IPS-NIHi7 (cell line): ENCODE measurements at regions not wholly inside any gene's neighbourhood (a gene's known extent, or its start where the extent isn't known, plus 50 kb on each side); places are given as distances from the start of the nearest gene placed in this dataset.

Experiments
- DNase-seq: peaks from one replicate; pipeline ENCODE4 v3.0.0; 2012; ENCODE audit warnings: mixed read lengths; ENCODE audit errors: extremely low spot score

DNA sequence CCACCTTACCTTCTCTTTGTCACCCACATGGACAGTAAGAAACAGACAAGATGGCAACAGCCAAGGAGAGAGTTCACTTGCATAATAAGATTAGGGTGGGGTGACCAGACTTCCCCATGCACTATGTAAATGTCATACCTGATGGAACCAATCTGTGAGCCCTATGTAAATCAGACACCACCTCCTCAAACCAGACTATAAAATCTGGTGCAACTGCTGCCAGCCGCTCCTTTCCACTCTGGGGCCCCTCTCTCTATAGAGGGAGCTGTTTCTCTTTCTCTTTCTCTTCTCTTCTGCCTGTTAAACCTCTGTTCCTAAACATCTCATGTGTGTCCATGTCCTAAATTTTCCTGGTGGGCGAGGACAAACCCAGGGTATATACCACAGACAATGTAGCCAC lies 405.5 kb upstream of the CNTN4 start:
- DNase-seq, result no peak

DNA sequence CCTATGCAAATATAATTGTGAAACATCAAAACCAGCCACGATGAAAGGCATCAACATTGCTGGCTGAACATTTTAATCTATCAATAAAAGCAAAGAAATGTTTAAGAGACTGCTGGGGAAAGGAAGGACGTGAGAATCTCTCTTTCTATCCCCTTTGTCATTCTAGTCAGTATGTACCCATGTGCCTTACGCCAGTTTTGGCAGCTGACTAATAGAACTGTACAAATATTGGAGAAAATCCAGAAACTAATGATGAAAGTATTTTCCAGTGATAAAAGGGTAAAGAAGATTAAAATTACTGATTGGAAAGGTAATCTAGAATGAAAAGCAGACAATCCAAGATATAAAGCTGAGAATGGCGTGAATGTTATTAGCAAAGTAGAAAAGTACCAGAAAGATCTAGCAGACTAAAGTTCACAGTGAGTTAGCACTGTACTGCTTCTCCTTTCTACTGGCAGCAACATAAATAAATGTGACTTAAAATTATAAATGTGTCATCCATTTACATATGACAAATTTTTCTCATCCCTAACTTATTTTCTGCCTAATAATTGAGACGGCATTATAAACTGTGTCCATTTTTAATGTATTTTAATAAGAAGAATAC lies 401.9 kb upstream of the CNTN4 start:
- no peak for DNase-seq

DNA sequence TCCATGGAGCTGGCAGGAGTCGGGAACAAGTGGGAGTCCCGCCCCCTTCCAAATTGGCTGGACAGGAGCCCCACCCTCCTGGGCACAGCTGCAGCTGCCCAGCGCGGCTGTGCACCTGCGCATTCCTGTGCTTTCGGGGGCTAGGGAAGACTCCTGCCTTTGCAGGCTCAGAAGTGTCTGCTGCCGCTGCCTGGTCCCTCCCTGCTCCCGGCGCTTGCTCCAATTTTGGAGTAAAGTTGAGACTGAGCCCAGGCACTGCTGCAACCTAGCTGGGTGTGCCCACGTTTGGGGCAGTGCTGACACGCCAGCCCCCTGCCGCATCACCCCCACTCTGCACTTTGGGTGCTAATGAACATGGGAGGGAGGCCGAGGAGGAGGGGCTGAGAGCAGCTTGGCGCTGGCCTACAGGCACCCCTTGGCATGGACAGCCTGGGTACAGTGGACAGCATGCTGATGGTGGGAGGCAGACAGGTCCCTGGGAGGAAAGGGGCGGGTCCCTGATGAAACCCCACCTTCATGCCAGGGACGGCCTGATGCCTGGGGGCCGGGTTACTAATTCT lies 399.2 kb upstream of the CNTN4 start:
- DNase-seq, result no peak

DNA sequence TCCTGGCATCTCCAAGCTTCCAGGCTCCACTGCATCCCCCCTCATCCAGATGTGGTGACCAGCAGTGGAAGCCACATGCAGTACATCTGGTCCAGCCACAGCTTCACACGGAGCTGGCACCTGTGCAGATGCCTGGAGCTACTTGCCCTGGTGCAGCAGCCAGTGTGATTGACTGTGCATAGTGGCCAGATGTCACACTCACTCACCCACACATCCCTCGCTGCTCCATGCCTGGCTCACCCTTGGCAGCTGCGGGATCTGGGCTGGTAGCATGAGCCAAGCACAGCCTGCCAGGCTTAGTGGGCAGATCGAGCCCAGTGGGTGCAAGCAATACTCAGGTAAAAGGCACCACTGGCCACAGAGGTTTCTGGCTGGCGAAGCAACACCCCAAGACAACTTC lies 398.0 kb upstream of the CNTN4 start:
- no peak for DNase-seq

DNA sequence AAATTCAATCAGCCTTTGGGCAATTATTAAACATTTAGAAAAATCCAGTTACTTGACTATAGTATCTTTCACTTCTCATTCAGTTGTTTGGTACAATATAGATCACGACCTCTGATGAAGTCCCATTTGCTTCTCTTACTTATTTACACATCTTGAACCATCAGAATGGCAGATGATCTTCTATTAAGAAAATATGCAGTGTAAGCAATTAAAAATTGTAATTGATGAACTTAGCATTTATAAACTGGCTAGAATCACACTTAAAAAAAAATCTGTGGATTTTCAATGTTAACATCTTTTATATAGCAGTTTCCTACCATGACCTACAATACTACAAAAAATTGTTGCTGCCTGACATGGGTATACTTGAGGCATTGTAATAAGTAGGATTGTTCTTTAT lies 395.5 kb upstream of the CNTN4 start:
- DNase-seq, result no peak

DNA sequence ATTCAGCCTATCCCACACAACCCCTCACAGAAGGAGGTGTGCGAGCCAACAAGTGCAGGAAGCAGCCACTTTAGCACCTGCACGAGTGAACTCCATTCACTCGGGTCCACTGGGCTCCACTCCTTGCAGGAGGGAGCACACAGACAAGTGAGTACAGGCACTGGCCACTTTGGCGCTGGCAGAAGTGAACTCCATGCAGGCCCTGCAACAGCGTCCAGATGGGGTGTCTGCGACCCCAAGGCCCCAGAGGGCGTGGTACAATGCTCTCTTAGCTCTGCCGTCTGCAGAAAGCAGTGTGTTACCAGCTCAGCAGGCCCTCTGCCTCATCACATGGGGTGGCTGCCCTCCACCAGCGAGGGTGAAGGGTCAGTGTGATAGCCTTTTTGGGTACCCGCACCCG lies 388.0 kb upstream of the CNTN4 start:
- DNase-seq, result no peak

DNA sequence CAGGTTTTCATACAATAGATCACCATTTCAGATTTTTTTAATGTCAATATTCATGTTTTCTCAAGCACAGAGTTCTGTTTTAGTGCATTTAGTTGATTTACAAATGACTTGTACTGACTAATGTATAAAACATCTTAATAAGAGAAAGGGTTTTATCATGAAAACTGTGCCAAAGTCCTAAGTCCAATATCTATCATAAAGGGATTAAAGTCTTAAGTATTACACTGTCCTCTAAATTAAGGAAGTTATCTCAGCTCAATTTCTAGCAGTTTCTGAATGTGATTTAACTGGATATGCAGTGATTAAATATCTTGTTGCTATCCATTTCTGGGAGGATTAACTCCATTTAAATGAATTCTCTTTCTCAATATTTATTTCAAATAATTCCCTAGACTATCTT lies 381.1 kb upstream of the CNTN4 start:
- DNase-seq, result no peak

DNA sequence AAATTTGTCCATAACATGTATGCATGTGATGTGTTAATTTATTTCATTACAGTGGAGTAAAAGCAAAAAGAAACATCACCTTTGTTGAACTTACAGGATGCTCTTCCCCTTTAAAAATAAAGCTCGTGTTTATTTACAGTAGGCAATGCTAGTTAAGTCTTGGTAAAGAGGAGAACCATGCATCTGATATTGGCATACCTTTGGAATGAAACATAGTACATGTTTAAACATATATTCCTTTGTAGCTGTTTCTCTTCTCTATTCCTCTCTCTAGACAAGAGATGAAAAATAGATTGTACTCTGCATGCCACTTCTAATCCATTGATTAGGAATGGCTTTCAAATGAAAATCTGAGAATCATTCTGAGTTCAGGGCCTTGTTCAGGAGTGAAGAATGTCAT lies 374.9 kb upstream of the CNTN4 start:
- DNase-seq, result no peak

DNA sequence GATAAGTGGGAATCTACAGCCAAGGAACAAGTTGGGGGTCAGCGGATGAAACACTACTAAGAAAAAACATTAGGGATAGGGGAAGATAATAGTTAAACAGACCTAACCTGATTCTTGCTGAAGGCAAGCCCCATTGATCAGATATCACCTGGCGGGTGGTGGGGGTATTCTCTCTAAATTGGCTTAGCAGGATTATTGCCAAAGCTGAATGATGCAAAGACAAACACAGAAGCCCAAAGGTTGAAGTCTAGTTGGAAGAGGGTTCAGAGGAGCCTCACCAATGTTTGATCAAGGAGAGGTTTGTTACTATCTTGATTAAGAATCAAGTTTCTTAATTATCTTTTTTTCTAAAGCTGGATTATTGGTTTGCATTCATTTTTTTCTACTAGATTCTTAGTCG lies 371.9 kb upstream of the CNTN4 start:
- DNase-seq, result no peak

DNA sequence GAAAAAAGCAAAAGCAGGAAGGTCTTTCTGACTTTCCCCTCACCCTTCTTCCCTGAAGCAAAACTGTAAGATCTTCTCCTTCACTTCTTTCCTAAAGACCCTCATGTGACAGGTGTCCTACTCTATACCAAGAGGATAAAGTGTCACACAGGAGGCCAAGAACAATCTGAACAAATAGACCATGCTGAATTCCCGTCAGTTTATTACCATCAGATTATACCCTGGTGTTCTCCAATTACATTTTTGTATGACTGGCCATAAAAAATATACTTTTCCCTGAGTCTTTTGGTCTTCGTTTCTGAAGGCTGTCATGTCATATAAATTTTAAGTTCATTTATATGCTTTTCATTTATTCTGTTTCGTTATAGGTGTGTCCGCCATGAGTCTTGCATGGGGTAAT lies 371.4 kb upstream of the CNTN4 start:
- no peak for DNase-seq

DNA sequence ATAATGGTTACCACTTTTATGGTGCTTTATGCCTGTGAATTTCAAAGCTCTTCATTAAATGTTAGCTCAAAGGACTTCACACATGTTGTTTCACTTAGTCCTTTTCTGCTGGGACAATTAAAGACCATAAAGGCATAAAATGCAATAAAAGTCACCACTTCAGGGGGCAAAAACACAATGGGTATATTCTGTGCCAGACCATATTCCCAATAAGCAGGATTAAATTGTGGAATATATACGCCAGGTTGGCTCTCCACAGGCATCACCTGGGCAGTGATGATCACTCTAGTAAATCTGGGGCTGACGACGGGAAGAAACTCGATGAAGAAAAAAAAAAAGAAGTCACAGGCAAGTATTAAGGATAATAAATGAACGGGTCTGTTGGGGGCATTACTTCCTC lies 370.2 kb upstream of the CNTN4 start:
- DNase-seq, result no peak

DNA sequence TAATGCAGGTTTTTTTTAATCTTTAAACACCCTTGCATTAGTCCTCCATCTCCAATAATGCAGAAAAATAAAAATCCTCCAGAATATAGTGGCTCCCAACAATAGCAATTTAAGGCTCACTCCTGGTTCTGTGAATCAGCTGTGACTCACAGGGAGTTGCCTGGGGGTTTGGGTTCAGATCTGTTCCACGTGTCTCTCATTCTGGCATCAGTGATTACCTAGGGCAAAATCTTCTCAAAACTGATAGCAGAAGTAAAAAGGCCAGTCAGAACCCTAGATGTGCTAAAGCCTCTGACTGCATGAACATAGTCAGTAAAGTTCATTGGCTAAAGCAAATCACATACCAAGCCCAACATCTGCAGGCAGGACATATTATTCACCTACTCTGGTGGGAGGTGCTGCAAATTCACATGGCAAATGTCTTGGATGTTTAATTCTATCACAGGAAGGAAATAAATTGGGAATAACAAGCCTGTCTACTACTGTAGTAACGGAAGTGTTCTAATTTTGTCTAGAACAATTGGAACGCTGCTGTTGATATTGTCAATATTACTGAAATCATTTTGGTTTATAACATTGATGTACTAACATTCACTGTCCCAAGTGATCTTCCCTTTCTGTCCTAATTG lies 364.1 kb upstream of the CNTN4 start:
- no peak for DNase-seq

DNA sequence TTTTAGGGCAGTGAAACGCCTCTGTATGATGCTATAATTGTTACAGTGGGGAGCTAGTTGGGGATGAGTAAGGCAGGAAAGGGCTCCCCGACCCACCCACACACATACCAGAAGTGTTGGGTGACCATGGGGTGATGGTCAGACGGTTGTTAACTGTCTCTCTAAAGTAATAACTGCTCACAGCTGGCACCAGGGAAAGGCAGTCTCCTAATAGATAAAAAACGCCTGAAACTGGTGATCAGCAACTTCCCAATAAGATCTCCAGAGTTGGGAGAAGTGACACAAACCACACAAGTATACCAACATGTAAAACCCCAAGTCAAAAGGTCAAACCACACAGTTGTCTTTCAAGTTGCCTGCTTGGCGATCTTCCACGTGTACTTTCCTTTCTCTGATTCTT lies 346.5 kb upstream of the CNTN4 start:
- DNase-seq, result no peak

DNA sequence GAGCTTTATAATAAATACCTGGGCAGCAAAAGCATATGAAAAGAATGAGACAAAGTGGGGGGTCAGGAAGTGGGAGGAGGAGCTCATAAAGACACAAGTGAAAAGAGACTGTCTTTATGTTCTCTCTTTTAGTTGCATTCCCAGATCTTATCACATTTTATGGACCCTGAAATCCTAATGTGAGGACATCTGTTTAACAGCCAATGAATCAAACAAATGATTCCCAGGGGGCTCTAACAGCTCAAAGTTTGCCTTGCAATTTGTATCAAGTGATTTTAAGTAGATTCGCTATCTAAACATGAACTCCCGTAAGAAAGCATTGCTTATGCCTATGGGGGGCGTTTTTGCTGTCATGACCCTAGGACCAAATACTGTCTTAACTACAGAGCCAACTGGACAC lies 332.3 kb upstream of the CNTN4 start:
- DNase-seq, result no peak

DNA sequence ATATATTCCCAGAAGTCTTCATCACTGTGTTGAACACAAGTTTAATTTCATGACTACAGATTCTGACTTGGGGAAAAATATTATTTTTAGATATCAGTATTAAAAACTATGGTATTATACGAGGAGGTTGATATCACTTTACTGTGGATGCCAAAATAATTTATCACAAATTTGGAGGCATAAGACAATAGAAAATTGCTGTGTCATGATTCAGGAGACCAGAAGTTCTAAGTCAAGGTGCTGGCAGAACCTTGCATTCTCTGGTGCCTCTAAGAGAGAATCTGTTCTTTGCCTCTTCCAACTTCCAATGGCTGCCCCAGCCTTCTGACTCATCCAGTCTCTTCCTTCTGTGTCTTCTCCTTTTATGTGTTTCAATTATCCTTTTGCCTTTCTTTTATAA lies 325.0 kb upstream of the CNTN4 start:
- no peak for DNase-seq

DNA sequence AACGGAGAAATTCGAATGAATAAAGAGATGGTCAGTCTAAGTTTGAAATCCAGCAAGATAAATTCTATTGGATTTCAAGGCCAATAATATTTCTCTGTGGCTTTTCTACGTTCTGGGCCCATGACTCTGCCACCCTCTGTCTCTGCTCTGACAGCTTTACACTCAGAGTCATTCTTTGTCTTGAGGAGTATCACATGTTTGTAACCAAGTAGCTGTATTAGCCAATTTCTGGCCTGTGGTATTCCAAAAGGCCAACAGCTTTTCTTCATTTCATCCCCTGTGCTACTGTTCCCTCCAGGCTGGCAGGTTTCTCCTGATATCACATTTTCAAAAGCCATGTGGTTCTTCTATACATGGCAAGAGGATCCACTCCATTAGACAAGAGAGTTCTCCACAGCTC lies 324.1 kb upstream of the CNTN4 start:
- no peak for DNase-seq

DNA sequence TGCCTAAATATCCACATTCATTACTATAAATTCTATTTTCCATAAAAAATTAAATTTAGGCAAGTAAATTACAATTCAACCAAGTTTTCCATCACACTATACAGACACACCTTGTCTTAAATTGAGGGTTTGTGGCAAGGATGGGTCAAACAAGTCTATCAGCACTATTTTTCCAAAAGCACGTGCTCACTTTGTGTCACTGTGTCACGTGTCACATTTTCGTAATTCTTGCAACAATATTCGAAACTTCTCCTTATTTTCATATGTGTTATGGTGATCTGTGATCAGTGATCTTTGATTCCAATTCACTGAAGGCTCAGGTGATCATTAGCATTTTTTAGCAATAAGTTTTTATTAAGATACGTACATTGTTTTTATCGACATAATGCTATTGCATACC lies 323.3 kb upstream of the CNTN4 start:
- no peak for DNase-seq

DNA sequence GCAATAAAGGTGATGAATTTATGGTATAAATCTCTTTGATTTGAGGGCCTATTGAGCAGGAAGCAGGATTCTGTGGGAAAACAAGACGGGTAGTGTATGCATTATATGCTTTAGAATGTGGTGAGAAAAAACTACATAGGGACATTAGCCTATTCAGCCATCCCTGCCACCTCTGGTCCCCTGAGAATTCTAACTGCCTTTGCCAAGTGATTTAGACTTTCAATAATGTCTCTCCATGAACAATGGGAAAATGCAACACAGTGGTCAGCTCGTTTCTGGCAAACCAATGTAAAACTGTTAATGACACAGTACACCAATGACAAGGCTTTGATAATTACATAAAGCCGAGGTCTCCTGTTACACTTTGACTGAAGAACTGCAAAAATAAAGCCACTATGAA lies 314.7 kb upstream of the CNTN4 start:
- no peak for DNase-seq

DNA sequence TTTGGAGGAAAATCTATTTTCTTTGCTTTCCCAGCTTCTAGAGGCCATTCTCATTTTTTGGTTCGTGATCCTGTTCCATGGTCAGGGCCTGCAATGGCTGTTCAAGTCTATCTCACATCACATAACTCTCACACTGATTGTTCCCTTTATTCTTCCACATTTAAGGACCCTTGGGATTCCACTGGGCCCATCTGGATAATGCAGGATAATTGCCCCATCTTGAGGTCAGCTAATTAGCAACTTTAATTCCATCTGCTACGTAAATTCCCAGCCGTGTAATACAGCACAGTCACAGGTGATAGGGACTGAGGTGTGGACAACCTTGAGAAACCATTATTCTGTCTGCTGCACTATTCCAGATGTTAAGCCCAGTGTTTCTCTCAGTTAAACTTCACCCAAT lies 311.6 kb upstream of the CNTN4 start:
- DNase-seq, result no peak

DNA sequence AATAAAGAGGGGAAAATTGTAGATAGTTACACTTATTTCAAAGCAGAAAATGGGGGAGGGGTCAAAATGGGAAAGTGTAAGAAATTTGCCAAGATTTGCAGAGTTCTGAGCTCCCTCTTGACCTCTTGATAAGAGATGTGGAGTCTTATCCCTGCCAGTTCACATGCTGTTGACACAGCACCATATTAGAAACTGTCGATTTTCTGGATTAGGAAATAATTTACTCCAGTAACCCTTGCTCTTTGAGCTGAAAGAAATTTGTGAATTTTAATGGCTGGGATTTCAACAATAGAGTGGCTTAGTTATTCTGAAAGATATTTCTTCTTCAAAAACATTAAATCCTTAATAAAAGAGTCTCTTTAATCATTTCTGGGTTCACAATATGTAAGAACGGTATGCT lies 306.2 kb upstream of the CNTN4 start:
- no peak for DNase-seq

DNA sequence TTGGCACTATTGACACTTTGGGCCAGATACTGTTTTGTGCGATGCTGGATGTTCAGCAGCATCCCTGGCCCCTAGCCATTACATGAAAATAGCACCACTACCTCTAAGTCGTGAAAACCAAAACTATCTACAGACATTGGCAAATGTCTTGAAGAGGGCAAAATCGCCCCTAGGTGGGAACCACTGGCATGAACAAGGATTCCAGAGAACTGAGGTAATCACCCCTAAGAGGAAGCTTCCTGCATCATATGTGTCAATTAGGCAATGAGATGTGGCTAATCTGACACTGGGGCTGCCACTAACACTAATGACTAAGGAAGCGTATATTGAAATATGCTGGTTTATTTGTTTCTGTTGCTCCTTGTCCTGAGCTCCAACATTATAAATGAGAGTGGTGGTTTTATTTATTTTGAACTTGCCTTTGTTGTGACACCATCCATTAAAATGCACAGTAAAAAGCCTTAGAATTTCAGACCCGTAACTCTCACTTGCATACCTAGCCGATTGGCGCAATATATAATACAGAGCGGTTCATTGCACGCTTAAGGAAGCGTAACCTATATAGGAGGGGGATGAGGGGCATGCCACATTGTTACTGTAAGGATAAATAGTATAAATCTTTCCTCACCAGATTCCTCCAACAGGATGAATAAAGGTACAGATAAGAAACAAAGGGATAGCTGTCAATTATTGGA lies 299.8 kb upstream of the CNTN4 start:
- DNase-seq, result no peak

DNA sequence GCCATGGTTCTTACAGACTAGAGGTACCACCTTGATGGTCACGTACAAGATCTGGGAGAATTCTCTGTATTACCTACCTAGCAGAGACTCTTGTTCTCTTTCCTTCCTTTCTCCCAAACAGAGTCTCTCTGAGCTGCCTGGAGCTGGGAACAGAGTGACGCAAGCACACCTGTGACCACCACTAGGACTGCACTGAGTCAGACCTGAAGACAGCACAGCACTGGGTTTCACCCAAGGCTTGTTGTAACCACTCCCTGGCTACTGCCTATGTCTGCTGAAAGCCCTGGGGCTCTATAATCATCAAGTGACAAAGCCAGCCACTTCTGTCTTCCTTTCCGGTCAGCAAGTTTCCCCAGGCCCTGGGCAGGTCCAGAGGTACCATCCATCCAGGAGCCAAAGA lies 293.3 kb upstream of the CNTN4 start:
- DNase-seq, result no peak

DNA sequence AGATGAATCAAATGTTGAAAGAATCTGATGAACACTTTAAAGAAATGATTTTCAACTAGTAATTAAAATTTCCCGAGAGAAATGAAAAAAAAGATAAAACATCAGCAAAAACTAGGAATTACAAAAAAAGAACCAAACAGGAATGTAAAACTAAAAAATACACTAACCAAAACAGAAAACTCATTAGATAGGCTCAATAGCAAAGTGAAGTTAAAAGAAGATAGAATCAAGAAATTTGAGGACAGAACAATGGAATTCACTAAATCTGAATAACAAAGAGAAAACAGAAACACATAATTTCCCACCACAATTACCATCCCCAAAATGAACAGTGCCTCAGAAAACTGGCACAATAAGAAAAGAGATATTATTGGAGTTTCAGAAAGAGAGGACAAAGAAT lies 290.1 kb upstream of the CNTN4 start:
- DNase-seq, result no peak
